SHP77 treated with DMSO at 0.1 percent for 48 hours (cell line): ENCODE measurements at regions not wholly inside any gene's neighbourhood (a gene's known extent, or its start where the extent isn't known, plus 50 kb on each side); places are given as distances from the start of the nearest gene placed in this dataset.

Experiments
- DNase-seq: peaks from one replicate; lab custom pipeline; 2025; lab: John Stamatoyannopoulos, UW

- peak; percentile 85 for DNase-seq
Measured at GRCh38 chr20:22466447-22467171, 117.8 kb downstream of the FOXA2 start.

GRCh38 chr20:22465622-22466446, 118.5 kb downstream of the FOXA2 start:
- no peak for DNase-seq

- no peak for DNase-seq
Measured at GRCh38 chr20:22464312-22465003, 119.9 kb downstream of the FOXA2 start.

GRCh38 chr20:22462975-22463914, 121.1 kb downstream of the FOXA2 start:
- DNase-seq, result peak; percentile 85

GRCh38 chr20:22460803-22461202, 123.6 kb downstream of the FOXA2 start:
- no peak for DNase-seq

GRCh38 chr20:22460231-22460630, 124.1 kb downstream of the FOXA2 start:
- no peak for DNase-seq

- no peak for DNase-seq
Measured at GRCh38 chr20:22459754-22460153, 124.6 kb downstream of the FOXA2 start.

- no peak for DNase-seq
Measured at GRCh38 chr20:22456109-22456508, 128.3 kb downstream of the FOXA2 start.

GRCh38 chr20:22455259-22455658, 129.1 kb downstream of the FOXA2 start:
- DNase-seq, result no peak

GRCh38 chr20:22453244-22454080, 130.9 kb downstream of the FOXA2 start:
- DNase-seq, result peak; percentile 84

GRCh38 chr20:22452442-22453011, 131.8 kb downstream of the FOXA2 start:
- peak; percentile 91 for DNase-seq

- DNase-seq, result no peak
Measured at GRCh38 chr20:22450537-22450936, 133.8 kb downstream of the FOXA2 start.

GRCh38 chr20:22449188-22449973, 135.0 kb downstream of the FOXA2 start:
- peak; percentile 70 for DNase-seq

- no peak for DNase-seq
Measured at GRCh38 chr20:22447447-22447778, 137.0 kb downstream of the FOXA2 start.

- no peak for DNase-seq
Measured at GRCh38 chr20:22446613-22447446, 137.5 kb downstream of the FOXA2 start.

- DNase-seq, result no peak
Measured at GRCh38 chr20:22442318-22442717, 142.1 kb downstream of the FOXA2 start.

GRCh38 chr20:22438926-22439325, 145.4 kb downstream of the FOXA2 start:
- DNase-seq, result no peak

GRCh38 chr20:22438346-22438745, 146.0 kb downstream of the FOXA2 start:
- no peak for DNase-seq

GRCh38 chr20:22437354-22437753, 147.0 kb downstream of the FOXA2 start:
- no peak for DNase-seq
